Vagina (tissue), 2 donors: ENCODE measurements at regions not wholly inside any gene's neighbourhood (a gene's known extent, or its start where the extent isn't known, plus 50 kb on each side); places are given as distances from the start of the nearest gene placed in this dataset.

ENCODE experiments used
- DNase-seq, 2 donors: peaks; one replicate each; pipeline ENCODE4 v3.0.0-alpha.2; 2017; ENCODE audit errors: extremely low spot score in 2 of 2
- H3K27ac ChIP-seq: fragments of 200-600 bp; sonication (generic); one replicate; pipeline ENCODE4 v1.5.1; 2019
- H3K27me3 ChIP-seq: fragments of 200-600 bp; sonication (generic); one replicate; pipeline ENCODE4 v1.5.1; 2019
- H3K36me3 ChIP-seq, 2 donors: fragments of 200-600 bp; sonication (generic); one replicate each; pipeline ENCODE4 v1.5.1; 2017 to 2019
- H3K4me1 ChIP-seq: fragments of 200-600 bp; sonication (generic); one replicate; pipeline ENCODE4 v1.5.1; 2019
- H3K4me3 ChIP-seq, 2 donors: fragments of 200-600 bp; sonication (generic); 1 replicate in 1 of 2; 2 replicates in 1 of 2; pipeline ENCODE4 v1.5.1; 2016 to 2019
- H3K9me3 ChIP-seq: fragments of 200-600 bp; sonication (generic); one replicate; pipeline ENCODE4 v1.5.1; 2019
- POLR2A ChIP-seq, 2 donors: fragments of 450-650 bp; IDR thresholded peaks; one replicate each; pipeline ENCODE4 v1.6.1; 2017; ENCODE audit warnings: antibody characterized with exemption in 2 of 2, mild to moderate bottlenecking in 2 of 2, moderate library complexity in 2 of 2
- POLR2AphosphoS5 ChIP-seq, 2 donors: sonication (generic); formaldehyde crosslinking; IDR thresholded peaks; one replicate each; pipeline ENCODE4 v1.9.0; 2017; ENCODE audit warnings: antibody characterized with exemption in 2 of 2, mild to moderate bottlenecking in 2 of 2, low read depth in 1 of 2; ENCODE audit not compliant: insufficient read depth in 1 of 2
- intact Hi-C: fragments of 100-400 bp; cut with DNase I; formaldehyde crosslinking; loops from one replicate; pipeline ENCODE4 v1.15.1; 2023
- TF ChIP-seq, protein P1 (sequence below), 3 experiments: fragments of 450-650 bp in 2 of 3; fragments of 200-600 bp in 1 of 3; sonication (generic) in 1 of 3; IDR thresholded peaks; one replicate each; pipeline ENCODE4 v1.5.1; 2017 to 2019; ENCODE audit warnings: antibody characterized with exemption in 3 of 3, mild to moderate bottlenecking in 2 of 3, moderate library complexity in 2 of 3

DNA sequence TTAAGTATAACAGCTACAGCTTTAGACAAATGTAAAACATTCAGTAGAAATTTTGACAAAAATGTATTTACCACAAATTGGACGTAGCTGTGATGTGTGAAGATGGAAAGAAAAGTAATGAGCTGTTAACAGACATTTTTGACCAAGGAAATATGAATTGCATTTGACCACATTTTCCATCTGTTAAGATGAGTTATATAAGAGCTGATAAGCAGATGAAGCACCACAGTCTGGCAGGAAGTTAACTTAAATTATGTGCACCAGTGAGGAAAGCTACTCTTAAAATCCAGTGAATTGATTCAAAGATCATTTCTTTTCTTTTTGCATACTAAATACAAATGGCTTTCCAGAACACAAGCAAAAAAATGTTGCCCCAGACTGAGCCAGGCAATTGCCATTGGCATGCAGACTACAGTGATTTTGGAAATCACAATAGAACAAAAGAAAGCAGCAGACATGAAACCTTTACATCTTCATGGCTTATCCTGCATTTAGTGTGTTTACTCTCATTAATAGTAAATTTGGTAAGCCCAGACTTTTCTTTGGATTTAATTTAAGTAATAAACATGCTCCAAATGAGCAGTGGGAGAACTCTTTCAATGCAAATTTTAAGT, 493.7 kb downstream of the TMX3 start:
- Histone ChIP-seq H3K4me3 (no peak overlapping the region), H3K27ac (no peak overlapping the region), H3K27me3 (no peaks in the 10 kb centered on the region), H3K4me1 (no peaks in the 10 kb centered on the region), H3K9me3 (no peaks in the 10 kb centered on the region), H3K36me3 (no peaks in the 10 kb centered on the region)
- intact Hi-C loops = no loop called here
- TF ChIP-seq, protein P1, sequence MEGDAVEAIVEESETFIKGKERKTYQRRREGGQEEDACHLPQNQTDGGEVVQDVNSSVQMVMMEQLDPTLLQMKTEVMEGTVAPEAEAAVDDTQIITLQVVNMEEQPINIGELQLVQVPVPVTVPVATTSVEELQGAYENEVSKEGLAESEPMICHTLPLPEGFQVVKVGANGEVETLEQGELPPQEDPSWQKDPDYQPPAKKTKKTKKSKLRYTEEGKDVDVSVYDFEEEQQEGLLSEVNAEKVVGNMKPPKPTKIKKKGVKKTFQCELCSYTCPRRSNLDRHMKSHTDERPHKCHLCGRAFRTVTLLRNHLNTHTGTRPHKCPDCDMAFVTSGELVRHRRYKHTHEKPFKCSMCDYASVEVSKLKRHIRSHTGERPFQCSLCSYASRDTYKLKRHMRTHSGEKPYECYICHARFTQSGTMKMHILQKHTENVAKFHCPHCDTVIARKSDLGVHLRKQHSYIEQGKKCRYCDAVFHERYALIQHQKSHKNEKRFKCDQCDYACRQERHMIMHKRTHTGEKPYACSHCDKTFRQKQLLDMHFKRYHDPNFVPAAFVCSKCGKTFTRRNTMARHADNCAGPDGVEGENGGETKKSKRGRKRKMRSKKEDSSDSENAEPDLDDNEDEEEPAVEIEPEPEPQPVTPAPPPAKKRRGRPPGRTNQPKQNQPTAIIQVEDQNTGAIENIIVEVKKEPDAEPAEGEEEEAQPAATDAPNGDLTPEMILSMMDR (IDR thresholded peaks at IDR 0.05) = no peak
- TF ChIP-seq POLR2A (IDR thresholded peaks at IDR 0.05) (no peak), POLR2AphosphoS5 (IDR thresholded peaks at IDR 0.05; ENCODE audit: insufficient read depth in 1 of 2, low read depth in 1 of 2) (no peak)
- DNase-seq = no peak

DNA sequence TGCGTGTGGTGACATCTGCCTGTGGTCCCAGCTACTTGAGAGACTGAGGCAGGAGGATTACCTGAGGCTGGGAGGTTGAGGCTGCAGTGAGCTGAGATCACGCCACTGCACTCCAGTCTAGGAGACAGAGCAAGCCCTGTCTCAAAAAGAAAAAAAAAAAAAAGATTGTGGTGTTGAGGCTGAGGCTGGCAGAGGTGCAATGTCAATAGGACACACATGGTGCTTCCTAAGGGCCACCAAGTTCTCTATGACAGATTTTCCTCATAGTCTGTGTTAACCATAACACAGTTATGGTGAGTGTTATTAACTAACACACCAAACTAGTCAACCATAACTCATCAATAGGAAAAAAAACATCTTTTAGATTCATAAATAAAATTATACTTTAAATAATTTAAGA, 494.4 kb downstream of the TMX3 start:
- Histone ChIP-seq H3K9me3 (no peaks in the 10 kb centered on the region), H3K27ac (no peak overlapping the region), H3K4me3 (no peak overlapping the region), H3K27me3 (no peaks in the 10 kb centered on the region), H3K4me1 (no peaks in the 10 kb centered on the region), H3K36me3 (no peaks in the 10 kb centered on the region)
- intact Hi-C loops = no loop called here
- TF ChIP-seq POLR2A (IDR thresholded peaks at IDR 0.05) (no peak), POLR2AphosphoS5 (IDR thresholded peaks at IDR 0.05; ENCODE audit: insufficient read depth in 1 of 2, low read depth in 1 of 2) (no peak)
- TF ChIP-seq, protein P1 (IDR thresholded peaks at IDR 0.05) = no peak
- DNase-seq = no peak

DNA sequence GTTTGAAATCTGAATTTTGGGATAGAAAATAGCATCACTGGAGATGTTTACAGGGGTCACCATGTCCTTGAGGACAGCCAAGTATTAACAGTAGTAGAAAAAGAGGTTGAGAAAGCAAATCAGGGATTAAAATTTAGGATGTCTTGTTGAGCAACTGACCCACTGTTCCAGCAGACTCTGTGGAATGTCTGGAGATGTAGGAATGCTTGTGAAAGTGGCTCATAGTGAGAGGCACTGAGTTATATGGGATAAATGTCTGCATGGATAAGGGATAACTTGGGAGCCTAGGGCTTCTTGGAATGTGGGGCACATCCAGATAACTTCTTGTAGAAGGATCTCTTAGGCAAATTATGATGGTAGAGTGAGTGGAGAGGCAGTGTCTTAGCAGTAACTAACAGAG, 495.0 kb downstream of the TMX3 start:
- no peaks in the 10 kb centered on the region for H3K4me1 ChIP-seq
- no peaks in the 10 kb centered on the region for H3K27me3 ChIP-seq
- H3K27ac ChIP-seq = no peak overlapping the region
- DNase-seq = no peak
- no peaks in the 10 kb centered on the region for H3K9me3 ChIP-seq
- H3K4me3 ChIP-seq = no peak overlapping the region
- TF ChIP-seq, protein P1 (IDR thresholded peaks at IDR 0.05) = no peak
- TF ChIP-seq POLR2A (IDR thresholded peaks at IDR 0.05) = no peak
- no peak for TF ChIP-seq POLR2AphosphoS5 (IDR thresholded peaks at IDR 0.05; ENCODE audit: insufficient read depth in 1 of 2, low read depth in 1 of 2)
- no peaks in the 10 kb centered on the region for H3K36me3 ChIP-seq
- intact Hi-C loops = no loop called here

DNA sequence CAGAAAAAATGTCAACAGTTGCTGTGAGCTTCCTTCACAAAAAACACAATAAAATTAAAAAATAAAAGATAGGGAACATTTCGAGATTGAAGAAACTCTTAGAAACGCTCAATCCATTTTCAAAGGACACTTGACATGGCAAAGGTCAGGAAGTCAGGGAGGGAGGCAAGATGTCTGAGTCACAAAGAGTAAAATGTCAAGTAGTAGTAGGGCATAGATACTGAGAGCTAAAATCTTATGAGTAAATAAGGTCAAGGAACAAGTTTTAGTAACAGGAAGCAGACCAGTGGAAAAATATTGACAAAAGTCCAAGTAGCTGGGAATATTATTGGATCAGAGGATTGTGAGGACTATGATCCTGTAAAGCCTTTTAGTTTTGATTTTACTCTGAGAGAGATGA, 495.6 kb downstream of the TMX3 start:
- Histone ChIP-seq H3K27ac (no peak overlapping the region), H3K4me3 (no peak overlapping the region), H3K4me1 (no peaks in the 10 kb centered on the region), H3K9me3 (no peaks in the 10 kb centered on the region), H3K27me3 (no peaks in the 10 kb centered on the region), H3K36me3 (no peaks in the 10 kb centered on the region)
- no peak for TF ChIP-seq POLR2AphosphoS5 (IDR thresholded peaks at IDR 0.05; ENCODE audit: insufficient read depth in 1 of 2, low read depth in 1 of 2)
- TF ChIP-seq, protein P1 (IDR thresholded peaks at IDR 0.05) = no peak
- TF ChIP-seq POLR2A (IDR thresholded peaks at IDR 0.05) = no peak
- intact Hi-C loops = no loop called here
- DNase-seq = no peak

DNA sequence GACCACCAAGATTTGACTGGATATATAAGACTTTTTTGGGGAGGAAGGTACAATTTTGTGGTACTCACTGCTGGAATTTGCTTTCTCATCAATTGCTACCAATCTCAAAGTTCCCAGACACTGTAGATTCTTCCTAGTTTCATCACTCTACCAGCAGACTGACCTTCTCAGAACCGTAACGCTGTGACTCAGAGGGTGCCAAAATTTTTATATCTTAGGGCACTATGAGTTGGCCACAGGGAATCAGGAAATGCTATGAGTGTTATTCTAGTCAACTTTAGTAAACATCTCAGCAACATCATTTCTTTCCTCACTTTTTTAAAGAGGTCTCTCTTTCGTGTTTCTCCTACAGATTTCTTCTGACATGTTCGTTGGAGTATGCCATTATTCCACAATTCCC, 499.0 kb downstream of the TMX3 start:
- Histone ChIP-seq H3K36me3 (no peaks in the 10 kb centered on the region), H3K27ac (no peak overlapping the region), H3K9me3 (no peaks in the 10 kb centered on the region), H3K4me3 (no peak overlapping the region), H3K27me3 (no peaks in the 10 kb centered on the region), H3K4me1 (no peaks in the 10 kb centered on the region)
- TF ChIP-seq POLR2AphosphoS5 (IDR thresholded peaks at IDR 0.05; ENCODE audit: insufficient read depth in 1 of 2, low read depth in 1 of 2) (no peak), POLR2A (IDR thresholded peaks at IDR 0.05) (no peak)
- TF ChIP-seq, protein P1 (IDR thresholded peaks at IDR 0.05) = no peak
- intact Hi-C loops = no loop called here
- no peak for DNase-seq
